GM21528 (cell line): ENCODE measurements at regions not wholly inside any gene's neighbourhood (a gene's known extent, or its start where the extent isn't known, plus 50 kb on each side); places are given as distances from the start of the nearest gene placed in this dataset.
"Not testable (repeated sequence)": the region's sequence is repeated elsewhere in the genome, so short reads cannot be mapped to it uniquely, and the experiment has no call there.

Source experiments
- ATAC-seq: cut with Tn5 transposase; IDR thresholded peaks from one replicate; pipeline ENCODE4 v1.9.1; 2021; ENCODE audit warnings: mild to moderate bottlenecking, moderate library complexity; ENCODE audit not compliant: unreplicated experiment, low FRiP score

GRCh38 chr3:88641033-88641604 lies 466.3 kb upstream of the EPHA3 start:
- ATAC-seq, result no peak

GRCh38 chr3:88657459-88657858 lies 450.0 kb upstream of the EPHA3 start:
- no peak for ATAC-seq

GRCh38 chr3:88661433-88661824 lies 446.0 kb upstream of the EPHA3 start:
- ATAC-seq, result no peak

- no peak for ATAC-seq
Measured at GRCh38 chr3:88668180-88668579, 439.2 kb upstream of the EPHA3 start.

GRCh38 chr3:88671573-88671972 lies 435.8 kb upstream of the EPHA3 start:
- no peak for ATAC-seq

GRCh38 chr3:88677298-88677697 lies 430.1 kb upstream of the EPHA3 start:
- no peak for ATAC-seq

- ATAC-seq, result no peak
Measured at GRCh38 chr3:88678747-88679146, 428.7 kb upstream of the EPHA3 start.

GRCh38 chr3:88690287-88690686 lies 417.1 kb upstream of the EPHA3 start:
- no peak for ATAC-seq

GRCh38 chr3:88691081-88691480 lies 416.3 kb upstream of the EPHA3 start:
- ATAC-seq, result no peak

- ATAC-seq, result no peak
Measured at GRCh38 chr3:88703501-88704059, 403.8 kb upstream of the EPHA3 start.

- ATAC-seq, result no peak
Measured at GRCh38 chr3:88704338-88704737, 403.1 kb upstream of the EPHA3 start.

- ATAC-seq, result no peak
Measured at GRCh38 chr3:88707837-88708236, 399.6 kb upstream of the EPHA3 start.

- ATAC-seq, result no peak
Measured at GRCh38 chr3:88712552-88712951, 394.9 kb upstream of the EPHA3 start.

GRCh38 chr3:88713233-88713691 lies 394.2 kb upstream of the EPHA3 start:
- no peak for ATAC-seq

- ATAC-seq, result no peak
Measured at GRCh38 chr3:88725440-88726165, 381.8 kb upstream of the EPHA3 start.

- ATAC-seq, result no peak
Measured at GRCh38 chr3:88732186-88732585, 375.2 kb upstream of the EPHA3 start.

GRCh38 chr3:88742106-88742505 lies 365.3 kb upstream of the EPHA3 start:
- ATAC-seq, result no peak

GRCh38 chr3:88742674-88743507 lies 364.5 kb upstream of the EPHA3 start:
- ATAC-seq, result no peak

GRCh38 chr3:88744896-88745295 lies 362.5 kb upstream of the EPHA3 start:
- no peak for ATAC-seq

GRCh38 chr3:88747145-88747544 lies 360.3 kb upstream of the EPHA3 start:
- not testable (repeated sequence) for ATAC-seq

- no peak for ATAC-seq
Measured at GRCh38 chr3:88758676-88759075, 348.7 kb upstream of the EPHA3 start.
